Right atrium auricular region (tissue), 2 donors: ENCODE measurements at regions not wholly inside any gene's neighbourhood (a gene's known extent, or its start where the extent isn't known, plus 50 kb on each side); places are given as distances from the start of the nearest gene placed in this dataset.

Experiments
- DNase-seq: peaks from one replicate; pipeline ENCODE4 v3.0.0-alpha.2; 2019; ENCODE audit warnings: low spot score
- H3K27ac ChIP-seq, 2 donors: fragments of 200-600 bp; sonication (generic); 1 replicate in 1 of 2; 2 replicates in 1 of 2; pipeline ENCODE4 v1.5.1; 2016 to 2019
- H3K27me3 ChIP-seq, 2 donors: fragments of 200-600 bp; sonication (generic); one replicate each; pipeline versions ENCODE4 v1.5.1 to v1.6.0; 2017 to 2019
- H3K36me3 ChIP-seq: fragments of 200-600 bp; sonication (generic); one replicate; pipeline ENCODE4 v1.5.1; 2016
- H3K4me1 ChIP-seq, 2 donors: fragments of 200-600 bp; sonication (generic); one replicate each; pipeline versions ENCODE4 v1.5.1 to v1.6.0; 2017 to 2019
- H3K4me3 ChIP-seq, 2 donors: fragments of 200-600 bp; sonication (generic); 1 replicate in 1 of 2; 2 replicates in 1 of 2; pipeline ENCODE4 v1.5.1; 2017 to 2019; ENCODE audit warnings: mild to moderate bottlenecking in 1 of 2, moderate library complexity in 1 of 2
- H3K9me3 ChIP-seq, 2 donors: fragments of 200-600 bp; sonication (generic); one replicate each; pipeline ENCODE4 v1.5.1; 2019
- TF ChIP-seq, protein P1 (sequence below), 2 donors: fragments of 200-600 bp; sonication (generic); IDR thresholded peaks; one replicate each; pipeline ENCODE4 v1.5.1; 2019; ENCODE audit warnings: antibody characterized with exemption in 2 of 2

- Histone ChIP-seq H3K9me3 (no peaks in the 10 kb centered on the region), H3K27me3 (no peaks in the 10 kb centered on the region), H3K27ac (no peak overlapping the region), H3K36me3 (no peaks in the 10 kb centered on the region), H3K4me1 (no peaks in the 10 kb centered on the region), H3K4me3 (no peak overlapping the region)
- DNase-seq, result no peak
- TF ChIP-seq, protein P1, sequence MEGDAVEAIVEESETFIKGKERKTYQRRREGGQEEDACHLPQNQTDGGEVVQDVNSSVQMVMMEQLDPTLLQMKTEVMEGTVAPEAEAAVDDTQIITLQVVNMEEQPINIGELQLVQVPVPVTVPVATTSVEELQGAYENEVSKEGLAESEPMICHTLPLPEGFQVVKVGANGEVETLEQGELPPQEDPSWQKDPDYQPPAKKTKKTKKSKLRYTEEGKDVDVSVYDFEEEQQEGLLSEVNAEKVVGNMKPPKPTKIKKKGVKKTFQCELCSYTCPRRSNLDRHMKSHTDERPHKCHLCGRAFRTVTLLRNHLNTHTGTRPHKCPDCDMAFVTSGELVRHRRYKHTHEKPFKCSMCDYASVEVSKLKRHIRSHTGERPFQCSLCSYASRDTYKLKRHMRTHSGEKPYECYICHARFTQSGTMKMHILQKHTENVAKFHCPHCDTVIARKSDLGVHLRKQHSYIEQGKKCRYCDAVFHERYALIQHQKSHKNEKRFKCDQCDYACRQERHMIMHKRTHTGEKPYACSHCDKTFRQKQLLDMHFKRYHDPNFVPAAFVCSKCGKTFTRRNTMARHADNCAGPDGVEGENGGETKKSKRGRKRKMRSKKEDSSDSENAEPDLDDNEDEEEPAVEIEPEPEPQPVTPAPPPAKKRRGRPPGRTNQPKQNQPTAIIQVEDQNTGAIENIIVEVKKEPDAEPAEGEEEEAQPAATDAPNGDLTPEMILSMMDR (IDR thresholded peaks at IDR 0.05), result no peak
These were observed 590.9 kb upstream of the SLITRK5 start for GRCh38 chr13:87080100-87080779.

GRCh38 chr13:87084192-87084591, 587.0 kb upstream of the SLITRK5 start:
- Histone ChIP-seq H3K36me3 (no peaks in the 10 kb centered on the region), H3K4me3 (no peak overlapping the region)
- no peak for DNase-seq

DNA sequence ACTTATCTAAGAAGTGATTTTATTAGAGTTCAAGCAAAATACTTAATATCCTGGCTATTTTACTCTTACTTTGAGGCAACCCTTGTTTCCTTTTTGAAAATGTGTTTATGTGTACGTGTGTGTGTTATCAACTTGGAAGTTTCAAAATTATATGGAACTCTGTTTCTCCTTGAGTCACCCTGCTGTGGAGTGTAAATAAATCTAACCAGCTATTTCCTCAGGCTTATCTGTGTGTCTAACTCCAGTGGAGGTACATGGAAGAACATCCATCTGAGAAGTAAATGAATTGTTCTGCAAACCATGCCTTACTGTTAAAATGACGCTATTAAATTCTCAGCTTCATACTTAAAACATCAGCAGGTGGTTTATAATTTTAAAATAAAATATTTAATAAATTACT, 583.4 kb upstream of the SLITRK5 start:
- Histone ChIP-seq H3K4me1 (no peaks in the 10 kb centered on the region), H3K9me3 (no peaks in the 10 kb centered on the region), H3K36me3 (no peaks in the 10 kb centered on the region), H3K4me3 (no peak overlapping the region), H3K27me3 (no peaks in the 10 kb centered on the region), H3K27ac (no peak overlapping the region)
- DNase-seq, result no peak
- TF ChIP-seq, protein P1 (IDR thresholded peaks at IDR 0.05), result no peak

More at GRCh38 chr13:87084192-87084591, 587.0 kb upstream of the SLITRK5 start:
- Histone ChIP-seq H3K27ac (no peak overlapping the region), H3K4me1 (no peaks in the 10 kb centered on the region), H3K9me3 (no peaks in the 10 kb centered on the region), H3K27me3 (no peaks in the 10 kb centered on the region)
- TF ChIP-seq, protein P1 (IDR thresholded peaks at IDR 0.05), result no peak

GRCh38 chr13:87089391-87089790, 581.8 kb upstream of the SLITRK5 start:
- DNase-seq, result no peak
- Histone ChIP-seq H3K27me3 (no peaks in the 10 kb centered on the region), H3K27ac (no peak overlapping the region)

GRCh38 chr13:87093399-87093798, 577.8 kb upstream of the SLITRK5 start:
- Histone ChIP-seq H3K36me3 (no peaks in the 10 kb centered on the region), H3K4me1 (no peaks in the 10 kb centered on the region), H3K4me3 (no peak overlapping the region), H3K27me3 (no peaks in the 10 kb centered on the region), H3K27ac (no peak overlapping the region), H3K9me3 (no peaks in the 10 kb centered on the region)
- TF ChIP-seq, protein P1 (IDR thresholded peaks at IDR 0.05), result no peak
- no peak for DNase-seq

More at GRCh38 chr13:87089391-87089790, 581.8 kb upstream of the SLITRK5 start:
- Histone ChIP-seq H3K36me3 (no peaks in the 10 kb centered on the region), H3K9me3 (no peaks in the 10 kb centered on the region), H3K4me3 (no peak overlapping the region), H3K4me1 (no peaks in the 10 kb centered on the region)
- TF ChIP-seq, protein P1 (IDR thresholded peaks at IDR 0.05), result no peak

DNA sequence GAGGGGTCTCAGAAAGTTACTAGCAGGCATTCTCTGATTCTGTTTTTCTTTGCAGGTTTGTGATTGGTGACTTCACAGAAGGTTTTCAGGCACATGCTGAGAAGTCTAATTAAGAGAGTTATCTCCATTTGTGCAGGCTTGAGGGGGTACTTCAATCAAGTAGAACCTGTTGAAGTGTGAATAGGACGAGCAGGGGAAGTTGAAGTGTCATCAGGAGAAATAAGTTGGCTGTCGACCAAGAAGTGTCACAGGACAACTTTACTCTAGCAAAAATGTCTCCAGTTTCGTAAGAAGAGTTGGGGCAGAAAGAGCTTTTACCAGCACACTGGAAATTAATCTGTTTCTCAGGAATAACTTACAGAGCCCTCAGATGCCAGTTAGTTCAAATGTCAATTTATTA, 576.5 kb upstream of the SLITRK5 start:
- Histone ChIP-seq H3K4me1 (no peaks in the 10 kb centered on the region), H3K27me3 (no peaks in the 10 kb centered on the region), H3K9me3 (no peaks in the 10 kb centered on the region), H3K36me3 (no peaks in the 10 kb centered on the region), H3K4me3 (no peak overlapping the region), H3K27ac (no peak overlapping the region)
- TF ChIP-seq, protein P1 (IDR thresholded peaks at IDR 0.05), result no peak
- no peak for DNase-seq
